Stimulated activated CD8-positive, alpha-beta memory T cell treated with anti-CD3 and anti-CD28 coated beads, Interleukin-2, amount 100 ng/mL, for 1 hour (primary cell): ENCODE measurements at regions not wholly inside any gene's neighbourhood (a gene's known extent, or its start where the extent isn't known, plus 50 kb on each side); places are given as distances from the start of the nearest gene placed in this dataset.
"Not testable (repeated sequence)": the region's sequence is repeated elsewhere in the genome, so short reads cannot be mapped to it uniquely, and the experiment has no call there.

Experiments used
- DNase-seq, 2 donors: peaks; one replicate each; pipeline ENCODE4 v3.0.0-alpha.2; 2020; ENCODE audit warnings: low read depth in 2 of 2

GRCh38 chr1:29946057-29946456 is 709.7 kb downstream of the PTPRU start:
- no peak for DNase-seq

DNA sequence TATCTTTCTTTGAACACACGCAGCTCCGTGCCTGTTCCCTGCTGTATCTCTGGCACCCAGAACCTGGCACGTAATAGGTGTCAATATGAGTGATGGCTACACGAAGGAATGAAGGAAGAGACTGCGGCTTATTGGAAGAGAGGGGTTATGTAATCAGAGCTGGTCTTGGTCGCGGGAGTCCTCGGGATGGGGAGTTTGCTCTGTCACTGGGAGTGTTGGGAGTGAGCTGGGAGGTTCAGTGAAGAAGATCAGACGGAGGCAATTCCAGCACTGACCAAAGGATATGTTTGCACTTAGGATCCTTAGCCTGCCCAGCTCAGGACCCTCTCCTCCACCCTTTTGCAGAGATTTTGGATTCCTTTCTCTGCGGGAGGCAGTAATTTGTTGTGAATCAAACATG is 709.1 kb downstream of the PTPRU start:
- DNase-seq: no peak

- DNase-seq: no peak
Observed at GRCh38 chr1:29944253-29944905, 708.1 kb downstream of the PTPRU start.

DNA sequence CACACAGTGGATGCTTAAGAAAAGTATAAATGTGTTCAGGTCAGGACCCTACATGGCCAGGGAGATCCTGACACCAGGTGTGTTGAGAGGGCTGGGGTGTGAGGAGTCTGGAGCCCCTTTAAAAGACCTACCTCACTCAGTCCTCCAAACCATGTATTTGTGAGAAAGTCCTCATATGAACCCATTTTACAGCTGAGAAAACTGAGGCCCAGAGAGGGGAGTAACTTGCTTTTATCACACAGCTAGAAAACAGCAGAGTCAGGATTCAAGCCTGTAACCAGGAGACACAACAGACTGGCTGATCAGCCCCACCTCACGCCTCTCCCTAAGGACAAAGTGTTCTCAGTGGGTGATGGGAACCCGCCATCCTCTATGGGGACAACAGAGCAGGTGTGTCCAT is 706.7 kb downstream of the PTPRU start:
- no peak for DNase-seq

DNA sequence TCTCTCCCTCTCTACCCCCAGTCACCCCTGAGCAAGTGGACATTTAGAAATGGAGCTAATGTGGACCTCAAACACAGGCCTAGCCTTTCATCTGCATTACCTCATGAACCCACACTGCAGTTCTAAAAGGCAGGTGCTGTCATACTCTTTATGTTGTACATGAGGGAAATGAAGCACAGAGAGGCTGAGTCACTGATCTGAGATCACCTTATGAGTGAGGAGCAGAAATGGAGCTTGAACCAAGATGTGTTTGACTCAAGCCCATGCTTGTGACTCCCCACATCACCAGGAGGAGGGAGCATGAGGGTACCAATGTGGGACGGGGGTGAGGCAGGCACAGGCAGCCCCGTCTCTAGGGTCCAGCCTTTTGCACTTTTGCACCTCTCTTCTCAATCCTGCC is 702.8 kb downstream of the PTPRU start:
- DNase-seq: no peak

- DNase-seq: no peak
Observed at GRCh38 chr1:29937356-29937755, 701.0 kb downstream of the PTPRU start.

DNA sequence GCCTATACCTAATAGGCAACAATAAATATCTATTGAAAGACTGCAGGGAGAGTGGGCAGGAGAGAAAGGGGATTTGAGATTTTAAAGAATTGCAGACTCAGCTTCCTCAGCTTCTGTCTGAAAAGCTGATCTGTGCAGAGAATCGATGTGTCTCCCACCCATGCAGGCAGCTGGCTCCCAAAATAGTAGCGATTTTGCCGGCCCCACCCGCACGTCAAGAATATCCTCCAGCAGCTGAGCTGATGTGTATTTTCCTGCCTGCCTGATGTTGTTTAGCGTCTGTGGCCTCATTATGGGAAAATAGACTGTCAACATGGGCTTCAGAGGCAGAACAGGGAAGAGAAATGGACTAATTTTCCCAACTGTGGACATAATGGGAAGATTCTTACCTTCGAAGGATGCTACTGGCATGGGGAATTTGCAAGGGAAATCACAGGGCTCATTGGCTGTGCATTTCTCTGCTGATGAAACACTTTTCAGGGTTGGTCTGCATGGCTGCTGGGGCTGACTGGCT is 699.8 kb downstream of the PTPRU start:
- no peak for DNase-seq

DNA sequence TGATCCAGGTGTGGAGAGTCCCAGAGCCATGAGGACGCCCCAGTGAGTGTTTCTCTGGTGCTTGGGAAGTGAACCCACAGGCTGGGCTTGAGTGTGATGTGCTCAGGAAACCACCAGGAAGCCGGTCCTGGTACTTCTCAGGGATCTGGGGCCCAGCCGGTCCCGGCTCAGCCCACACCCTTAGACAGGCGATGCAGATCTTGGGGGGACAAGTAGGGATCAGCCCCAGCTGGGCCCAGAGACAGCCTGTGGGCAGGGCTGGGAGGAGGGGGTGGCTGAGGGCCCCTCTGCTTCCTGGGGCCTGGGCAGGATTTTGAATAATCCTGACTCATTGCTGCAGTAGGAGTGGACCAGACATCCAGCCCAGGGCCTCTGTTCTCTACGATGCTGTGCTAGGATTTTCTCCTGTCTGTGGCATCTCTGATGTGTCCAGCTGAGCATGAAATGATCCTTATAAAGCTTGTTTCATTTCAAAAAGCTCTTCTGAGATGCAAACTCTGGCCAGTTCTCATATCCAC is 698.0 kb downstream of the PTPRU start:
- no peak for DNase-seq

DNA sequence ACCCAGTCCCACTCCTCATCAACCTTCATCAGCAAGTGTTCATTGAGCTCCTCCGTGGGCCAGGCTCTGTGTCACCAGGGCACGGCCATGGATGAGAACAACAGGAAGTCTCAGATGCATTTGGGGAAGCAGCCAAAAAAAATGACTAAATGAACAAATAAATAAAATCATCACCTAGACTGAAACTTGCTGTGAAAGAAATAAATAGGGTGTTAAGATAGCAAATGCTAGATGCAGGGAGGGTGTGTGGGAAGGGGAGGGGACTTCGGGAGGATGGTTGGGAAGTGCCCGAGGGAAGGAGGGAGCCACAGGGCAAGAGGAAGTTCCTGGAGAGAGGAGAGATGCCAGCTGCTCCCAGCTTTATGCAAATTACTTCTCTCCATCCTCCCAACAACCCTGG is 696.7 kb downstream of the PTPRU start:
- no peak for DNase-seq

DNA sequence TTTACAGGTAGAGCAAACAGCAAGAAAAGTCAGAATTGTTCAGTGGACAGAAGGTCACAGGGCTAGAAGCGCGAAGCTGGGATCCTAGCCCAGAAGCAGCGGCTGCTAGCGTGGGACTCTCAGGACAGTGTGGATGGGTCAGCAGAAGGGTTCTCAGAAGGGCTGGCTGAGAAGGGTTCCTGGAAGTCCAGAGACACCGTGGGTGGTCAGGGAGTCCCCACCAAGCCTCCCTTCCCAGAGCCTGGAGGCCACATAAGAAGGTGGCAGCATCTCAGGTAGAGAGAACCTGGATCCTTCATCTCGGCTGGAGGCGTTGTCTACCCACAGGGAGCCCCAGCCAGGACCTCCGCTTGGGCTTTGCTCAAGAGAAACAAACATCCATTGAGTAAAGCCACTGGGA is 696.3 kb downstream of the PTPRU start:
- DNase-seq: no peak

DNA sequence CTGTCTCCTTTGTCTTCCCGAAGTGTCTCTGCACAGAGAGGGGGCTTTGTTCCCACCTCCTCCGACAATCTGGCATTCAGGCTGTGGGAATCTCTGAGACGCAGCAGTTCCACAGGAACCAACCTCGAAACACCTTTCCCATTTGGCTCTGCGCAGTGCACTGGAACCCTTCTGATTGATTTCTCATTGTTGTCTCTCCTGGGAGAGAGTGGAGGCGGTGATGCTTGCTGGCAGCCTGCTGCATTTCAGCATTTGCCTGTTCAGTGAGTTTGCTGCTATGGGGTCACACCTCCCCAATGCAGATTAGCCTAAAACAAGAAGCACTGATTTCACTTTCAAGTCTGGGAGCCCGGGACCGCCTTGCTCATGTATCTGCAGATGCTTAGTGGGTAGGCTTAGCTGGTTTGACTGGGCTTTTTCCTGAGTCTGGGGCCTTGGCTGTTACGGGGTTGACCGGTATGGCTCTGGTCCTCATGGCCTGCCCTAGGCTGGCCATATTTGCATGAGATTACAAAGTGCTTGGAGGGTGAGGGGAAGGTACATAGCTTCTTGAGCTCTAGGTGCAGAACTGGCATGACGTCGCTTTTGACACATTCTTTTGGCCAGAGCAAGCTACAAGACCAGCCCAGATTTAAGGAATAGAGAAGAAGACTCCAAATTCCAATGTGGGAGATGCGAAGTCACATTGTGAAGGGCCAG is 695.3 kb downstream of the PTPRU start:
- DNase-seq: no peak

DNA sequence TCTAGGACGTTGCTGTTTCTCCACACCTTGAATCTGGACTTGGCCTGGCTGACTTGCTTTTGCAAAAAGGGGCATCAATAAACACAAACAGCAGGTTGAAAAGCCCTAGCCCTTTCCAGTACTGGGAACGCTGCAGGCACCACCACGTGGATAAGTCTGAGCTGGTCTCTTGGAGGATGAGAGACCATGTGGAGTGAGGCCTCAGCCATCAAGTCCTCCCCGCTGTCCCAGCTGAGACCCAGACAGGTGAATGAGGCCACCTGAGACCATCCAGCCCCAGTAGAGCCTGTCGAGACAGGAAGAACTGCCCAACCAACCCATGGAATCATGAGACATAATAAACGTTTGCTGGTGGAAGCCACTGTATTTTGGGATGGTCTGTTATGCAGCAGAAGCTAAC is 688.7 kb downstream of the PTPRU start:
- DNase-seq: no peak

DNA sequence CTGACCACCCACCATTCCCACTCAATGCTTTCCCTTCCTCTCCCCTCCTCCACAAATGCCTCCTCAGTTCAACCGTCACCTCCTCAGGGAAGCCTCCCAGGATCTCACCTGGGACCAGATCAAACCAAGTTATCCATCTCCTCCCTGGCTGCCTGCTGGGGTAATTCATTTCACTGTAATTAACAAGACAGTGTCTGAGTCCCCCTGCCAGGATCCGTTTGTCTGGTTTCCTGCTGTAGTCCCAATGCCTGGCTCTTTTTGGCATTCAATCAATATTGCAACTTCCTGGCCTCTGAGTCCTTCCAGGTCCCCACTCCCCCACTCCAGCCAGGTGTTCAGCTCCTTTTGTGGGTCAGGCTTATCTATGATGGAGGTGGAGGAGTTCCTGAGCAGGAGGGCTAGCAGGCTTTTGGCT is 687.7 kb downstream of the PTPRU start:
- no peak for DNase-seq

GRCh38 chr1:29921741-29922140 is 685.4 kb downstream of the PTPRU start:
- no peak for DNase-seq

DNA sequence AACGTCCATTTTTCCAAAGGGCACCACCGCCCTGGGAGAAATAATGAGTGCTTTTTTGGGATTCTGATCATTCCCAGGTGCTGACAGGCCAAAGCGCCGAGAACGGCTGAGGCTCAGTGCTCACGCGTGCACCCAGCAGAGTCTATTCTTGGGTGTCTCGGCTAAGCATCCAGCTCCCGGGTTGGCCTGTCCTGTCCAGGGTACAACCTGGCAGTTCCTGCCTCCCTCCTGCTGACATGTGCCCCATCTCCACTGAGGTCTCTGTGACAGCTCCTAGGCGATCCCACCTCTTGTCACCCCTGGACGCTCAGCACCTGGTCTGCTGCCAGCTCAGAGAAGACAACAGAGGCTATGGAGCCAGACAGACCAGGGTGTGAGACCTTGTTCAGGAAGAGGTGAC is 684.5 kb downstream of the PTPRU start:
- no peak for DNase-seq

DNA sequence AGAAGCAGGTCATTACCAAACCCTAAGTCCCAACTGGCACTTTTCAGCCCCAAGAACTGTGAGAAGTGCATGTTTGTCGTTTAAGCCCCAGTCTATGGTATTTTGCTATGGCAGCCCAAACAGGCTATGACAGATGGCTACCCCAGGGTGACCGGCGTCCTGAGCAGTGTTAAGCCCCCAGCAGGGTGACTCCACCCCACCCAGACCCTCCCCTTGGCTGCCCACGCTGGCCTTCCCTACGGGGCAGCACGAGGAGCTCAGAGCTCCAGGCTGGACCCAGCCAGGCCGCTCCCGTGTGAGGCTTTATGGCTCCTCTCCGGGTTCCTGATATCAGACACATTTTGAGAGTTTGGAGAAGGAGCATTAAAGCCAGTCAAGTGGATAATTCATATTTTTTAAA is 684.0 kb downstream of the PTPRU start:
- no peak for DNase-seq

DNA sequence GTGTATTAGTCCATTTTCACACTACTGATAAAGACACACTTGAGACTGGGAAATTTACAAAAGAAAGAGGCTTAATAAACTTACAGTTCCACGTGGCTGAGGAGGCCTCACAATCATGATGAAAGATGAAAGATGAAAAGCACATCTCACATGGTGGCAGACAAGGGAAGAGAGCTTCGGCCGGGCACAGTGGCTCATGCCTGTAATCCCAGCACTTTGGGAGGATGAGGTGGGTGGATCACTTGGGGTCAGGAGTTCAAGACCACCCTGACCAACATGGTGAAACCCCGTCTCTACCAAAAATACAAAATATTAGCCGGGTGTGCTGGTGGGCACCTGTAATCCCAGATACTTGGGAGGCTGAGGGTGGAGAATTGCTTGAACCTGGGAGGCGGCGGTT is 682.7 kb downstream of the PTPRU start:
- DNase-seq: not testable (repeated sequence)

- no peak for DNase-seq
Observed at GRCh38 chr1:29916656-29917369, 680.5 kb downstream of the PTPRU start.

GRCh38 chr1:29914936-29915335 is 678.6 kb downstream of the PTPRU start:
- DNase-seq: no peak

- no peak for DNase-seq
Observed at GRCh38 chr1:29912425-29912824, 676.1 kb downstream of the PTPRU start.

GRCh38 chr1:29909962-29910361 is 673.6 kb downstream of the PTPRU start:
- no peak for DNase-seq

DNA sequence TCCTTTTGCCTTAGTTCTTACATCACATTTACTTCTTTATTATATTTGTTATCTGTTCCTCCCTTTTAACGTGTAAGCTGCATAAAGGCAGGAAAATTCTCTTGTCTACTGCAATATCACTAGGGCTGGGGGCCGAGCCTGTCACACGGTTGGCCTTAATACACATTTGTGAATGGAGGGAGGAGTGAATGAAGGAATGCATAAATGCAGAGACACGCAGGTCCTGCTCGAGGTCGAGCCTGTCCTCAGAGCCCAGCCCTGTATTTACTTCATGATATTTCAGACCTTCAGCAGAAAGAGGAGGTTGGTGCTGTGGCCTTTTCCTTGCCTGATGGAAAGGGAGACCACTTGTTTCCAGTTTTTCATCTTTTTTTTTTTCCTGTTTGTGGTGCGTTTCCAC is 671.3 kb downstream of the PTPRU start:
- no peak for DNase-seq

DNA sequence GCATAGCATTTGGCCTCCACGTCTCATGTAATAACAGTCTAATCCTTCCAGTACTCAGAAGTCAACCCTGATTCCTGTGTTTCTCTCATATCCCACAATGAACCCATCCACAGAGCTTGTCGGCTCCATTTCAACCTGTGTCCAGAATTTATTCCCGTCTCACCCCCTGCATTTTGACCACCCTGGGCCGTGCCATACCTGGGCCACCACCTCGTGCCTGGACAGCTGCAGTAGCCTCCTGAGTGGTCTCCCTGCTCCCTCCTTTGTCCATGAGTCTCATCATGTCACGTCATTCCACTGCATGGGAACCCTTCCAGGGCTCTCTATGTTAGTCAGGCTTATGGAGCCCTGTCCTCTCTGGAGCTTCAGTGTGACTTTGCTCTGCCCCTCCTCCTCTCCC is 670.6 kb downstream of the PTPRU start:
- no peak for DNase-seq
